ENCODE measurements at regions not wholly inside any gene's neighbourhood (a gene's known extent, or its start where the extent isn't known, plus 50 kb on each side); places are given as distances from the start of the nearest gene placed in this dataset.

DNA sequence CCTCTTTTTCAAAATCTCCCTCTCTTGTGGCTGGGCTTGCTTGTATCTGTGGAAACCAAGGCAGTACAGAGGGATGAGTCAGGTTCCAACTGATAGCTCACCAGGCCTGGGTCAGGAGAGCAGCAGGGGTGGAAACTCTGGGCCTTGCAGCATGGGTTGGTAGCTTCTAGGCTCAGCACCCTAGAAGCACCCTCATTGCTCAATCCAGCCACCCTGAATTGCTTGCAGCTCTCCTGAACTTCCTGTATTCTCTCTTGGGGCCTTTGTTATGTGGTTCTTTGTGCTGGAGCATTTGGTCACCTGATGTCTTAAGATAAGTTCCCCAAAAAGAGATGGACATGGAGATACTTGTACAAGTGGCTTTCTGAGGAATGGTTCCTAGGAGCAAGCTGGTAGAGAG lies 169.4 kb downstream of the IRX5 start:
- H3K9me2 ChIP-seq (ENCODE audit: insufficient read depth, low read length): no peaks in the 10 kb centered on the region
- ChIA-PET POLR2A (interaction anchor here (0.6 to 0.7 kb wide), 2 partner anchors 47 to 1563 kb away, joined by 3 read pairs; no protein-coding TSS in a partner anchor), CTCF (ENCODE audit: unreplicated experiment) (no interaction called here)
- intact Hi-C loops (cut with micrococcal nuclease; ENCODE audit: unreplicated experiment): no loop called here
- TF ChIP-seq EZH2phosphoT487 (IDR thresholded peaks at IDR 0.05; ENCODE audit: borderline replicate concordance, low read depth, low read length): no peak
- TF ChIP-seq, protein P1, sequence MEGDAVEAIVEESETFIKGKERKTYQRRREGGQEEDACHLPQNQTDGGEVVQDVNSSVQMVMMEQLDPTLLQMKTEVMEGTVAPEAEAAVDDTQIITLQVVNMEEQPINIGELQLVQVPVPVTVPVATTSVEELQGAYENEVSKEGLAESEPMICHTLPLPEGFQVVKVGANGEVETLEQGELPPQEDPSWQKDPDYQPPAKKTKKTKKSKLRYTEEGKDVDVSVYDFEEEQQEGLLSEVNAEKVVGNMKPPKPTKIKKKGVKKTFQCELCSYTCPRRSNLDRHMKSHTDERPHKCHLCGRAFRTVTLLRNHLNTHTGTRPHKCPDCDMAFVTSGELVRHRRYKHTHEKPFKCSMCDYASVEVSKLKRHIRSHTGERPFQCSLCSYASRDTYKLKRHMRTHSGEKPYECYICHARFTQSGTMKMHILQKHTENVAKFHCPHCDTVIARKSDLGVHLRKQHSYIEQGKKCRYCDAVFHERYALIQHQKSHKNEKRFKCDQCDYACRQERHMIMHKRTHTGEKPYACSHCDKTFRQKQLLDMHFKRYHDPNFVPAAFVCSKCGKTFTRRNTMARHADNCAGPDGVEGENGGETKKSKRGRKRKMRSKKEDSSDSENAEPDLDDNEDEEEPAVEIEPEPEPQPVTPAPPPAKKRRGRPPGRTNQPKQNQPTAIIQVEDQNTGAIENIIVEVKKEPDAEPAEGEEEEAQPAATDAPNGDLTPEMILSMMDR (conservative IDR thresholded peaks at IDR 0.05; ENCODE audit: low read length): no peak
- no TSS peak for BruUV-seq (replicated peaks)
- no peak overlapping the region for H3K4me3 ChIP-seq (ENCODE audit: low read depth, low read length, poor library complexity, severe bottlenecking)
- DNase-seq (ENCODE audit: low spot score): no peak
- H3K9me3 ChIP-seq (ENCODE audit: low read length): 0 out of 2 replicates have a peak, but pooled peaks cover 5% of the 10 kb centered on the region
- no peak overlapping the region for H2AFZ ChIP-seq (ENCODE audit: low read length)
- H3K79me2 ChIP-seq (ENCODE audit: insufficient read depth, low read depth, low read length): no peaks in the 10 kb centered on the region
- no peaks in the 10 kb centered on the region for H3K36me3 ChIP-seq (ENCODE audit: insufficient read depth, low read length)
- no peaks in the 10 kb centered on the region for H3K4me1 ChIP-seq (ENCODE audit: insufficient read depth, low read length, poor library complexity, severe bottlenecking)
- no peak overlapping the region for H3K27ac ChIP-seq (ENCODE audit: low read depth, low read length, poor library complexity, severe bottlenecking)
- no peaks in the 10 kb centered on the region for H4K20me1 ChIP-seq (ENCODE audit: insufficient read depth, low read length)
- no peak overlapping the region for H3K4me2 ChIP-seq (ENCODE audit: low read length)

DNA sequence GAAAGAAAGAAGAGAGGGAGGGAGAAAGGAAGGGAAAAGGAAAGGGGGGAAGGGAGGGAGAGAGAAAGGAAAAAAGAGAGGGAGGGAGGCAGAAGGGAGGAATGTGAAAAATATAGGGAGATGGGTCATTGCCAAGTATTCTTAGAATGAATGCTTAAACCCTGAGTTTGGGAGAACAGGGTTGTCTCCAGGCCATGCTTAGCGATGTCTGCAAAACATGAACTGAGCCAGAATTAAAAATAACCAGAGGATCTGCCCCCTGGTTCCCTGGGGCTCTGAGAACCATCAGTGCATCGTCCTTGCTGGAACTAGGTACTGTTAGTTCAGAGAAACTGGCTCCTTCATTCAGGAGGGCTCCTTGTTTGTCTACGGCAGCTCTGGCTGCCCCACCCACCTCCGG lies 170.4 kb downstream of the IRX5 start:
- DNase-seq (ENCODE audit: low spot score): no peak
- Histone ChIP-seq H3K79me2 (ENCODE audit: insufficient read depth, low read depth, low read length) (no peaks in the 10 kb centered on the region), H3K27ac (ENCODE audit: low read depth, low read length, poor library complexity, severe bottlenecking) (no peak overlapping the region), H3K4me2 (ENCODE audit: low read length) (no peak overlapping the region), H3K9me2 (ENCODE audit: insufficient read depth, low read length) (no peaks in the 10 kb centered on the region), H3K4me1 (ENCODE audit: insufficient read depth, low read length, poor library complexity, severe bottlenecking) (no peaks in the 10 kb centered on the region), H3K4me3 (ENCODE audit: low read depth, low read length, poor library complexity, severe bottlenecking) (no peak overlapping the region), H3K9me3 (ENCODE audit: low read length) (0 out of 2 replicates have a peak, but pooled peaks cover 5% of the 10 kb centered on the region), H2AFZ (ENCODE audit: low read length) (no peak overlapping the region), H3K36me3 (ENCODE audit: insufficient read depth, low read length) (no peaks in the 10 kb centered on the region), H4K20me1 (ENCODE audit: insufficient read depth, low read length) (no peaks in the 10 kb centered on the region)
- intact Hi-C loops (cut with micrococcal nuclease; ENCODE audit: unreplicated experiment): no loop called here
- TF ChIP-seq EZH2phosphoT487 (IDR thresholded peaks at IDR 0.05; ENCODE audit: borderline replicate concordance, low read depth, low read length): no peak
- TF ChIP-seq, protein P1 (conservative IDR thresholded peaks at IDR 0.05; ENCODE audit: low read length): no peak
- no TSS peak for BruUV-seq (replicated peaks)
- ChIA-PET POLR2A (no interaction called here), CTCF (ENCODE audit: unreplicated experiment) (no interaction called here)

DNA sequence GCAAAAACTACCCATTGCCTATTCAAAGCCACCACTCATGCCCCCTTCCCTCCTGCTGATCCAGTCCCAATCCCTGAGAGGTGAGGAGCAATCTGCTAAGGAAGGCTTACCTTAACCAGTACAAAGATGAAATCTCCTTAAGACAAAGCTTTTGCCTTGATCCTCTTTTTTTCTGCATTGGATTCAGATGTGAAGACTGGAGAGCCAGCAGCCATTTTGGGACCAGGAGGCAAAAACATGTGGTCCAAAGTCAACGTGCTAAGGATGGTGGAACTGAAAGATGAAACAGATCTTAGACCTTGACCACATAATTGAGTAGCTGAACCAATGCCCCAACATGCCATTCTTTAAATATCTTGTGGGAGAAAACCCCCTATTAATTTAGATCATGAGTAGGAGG lies 171.4 kb downstream of the IRX5 start:
- Histone ChIP-seq H3K4me1 (ENCODE audit: insufficient read depth, low read length, poor library complexity, severe bottlenecking) (no peaks in the 10 kb centered on the region), H4K20me1 (ENCODE audit: insufficient read depth, low read length) (no peaks in the 10 kb centered on the region), H3K4me3 (ENCODE audit: low read depth, low read length, poor library complexity, severe bottlenecking) (no peak overlapping the region), H3K36me3 (ENCODE audit: insufficient read depth, low read length) (no peaks in the 10 kb centered on the region), H3K9me2 (ENCODE audit: insufficient read depth, low read length) (no peaks in the 10 kb centered on the region), H3K9me3 (ENCODE audit: low read length) (0 out of 2 replicates have a peak, but pooled peaks cover 5% of the 10 kb centered on the region), H3K4me2 (ENCODE audit: low read length) (no peak overlapping the region), H3K27ac (ENCODE audit: low read depth, low read length, poor library complexity, severe bottlenecking) (no peak overlapping the region), H2AFZ (ENCODE audit: low read length) (no peak overlapping the region), H3K79me2 (ENCODE audit: insufficient read depth, low read depth, low read length) (no peaks in the 10 kb centered on the region)
- ChIA-PET CTCF (ENCODE audit: unreplicated experiment) (no interaction called here), POLR2A (no interaction called here)
- BruUV-seq (replicated peaks): no TSS peak
- DNase-seq (ENCODE audit: low spot score): no peak
- TF ChIP-seq EZH2phosphoT487 (IDR thresholded peaks at IDR 0.05; ENCODE audit: borderline replicate concordance, low read depth, low read length): no peak
- TF ChIP-seq, protein P1 (conservative IDR thresholded peaks at IDR 0.05; ENCODE audit: low read length): no peak
- intact Hi-C loops (cut with micrococcal nuclease; ENCODE audit: unreplicated experiment): no loop called here
